Smooth muscle cell (in vitro differentiated cells): ENCODE measurements at regions not wholly inside any gene's neighbourhood (a gene's known extent, or its start where the extent isn't known, plus 50 kb on each side); places are given as distances from the start of the nearest gene placed in this dataset.

Experiments
- DNase-seq: peaks from one replicate; lab custom pipeline; 2025; ENCODE audit not compliant: unreplicated experiment; lab: John Stamatoyannopoulos, UW
- H2AFZ ChIP-seq: fragments of 200-600 bp; sonication (generic); 2 replicates; pipeline ENCODE4 v1.6.0; 2016; ENCODE audit warnings: antibody characterized with exemption, low read depth, mild to moderate bottlenecking
- H3F3A ChIP-seq: fragments of 200-600 bp; sonication (generic); 2 replicates; pipeline ENCODE4 v1.6.0; 2017; ENCODE audit warnings: antibody characterized with exemption, low read depth
- H3K27ac ChIP-seq: fragments of 200-600 bp; sonication (generic); 2 replicates; pipeline ENCODE4 v1.5.1; 2016; ENCODE audit warnings: low read depth, mild to moderate bottlenecking
- H3K27me3 ChIP-seq: fragments of 200-600 bp; sonication (generic); 2 replicates; pipeline ENCODE4 v1.6.1; 2016; ENCODE audit warnings: low read depth, mild to moderate bottlenecking
- H3K36me3 ChIP-seq: fragments of 200-600 bp; sonication (generic); 2 replicates; pipeline ENCODE4 v1.5.1; 2016; ENCODE audit warnings: low read depth
- H3K4me1 ChIP-seq: fragments of 200-600 bp; sonication (generic); 2 replicates; pipeline ENCODE4 v1.5.1; 2016; ENCODE audit warnings: low read depth
- H3K4me2 ChIP-seq: fragments of 200-600 bp; sonication (generic); 2 replicates; pipeline ENCODE4 v1.6.0; 2016; ENCODE audit warnings: mild to moderate bottlenecking
- H3K4me3 ChIP-seq: fragments of 200-600 bp; sonication (generic); 2 replicates; pipeline ENCODE4 v1.5.1; 2016; ENCODE audit warnings: mild to moderate bottlenecking
- H3K79me2 ChIP-seq: fragments of 200-600 bp; sonication (generic); 2 replicates; pipeline ENCODE4 v1.6.0; 2016; ENCODE audit warnings: low read depth, mild to moderate bottlenecking
- H3K9ac ChIP-seq: fragments of 200-600 bp; sonication (generic); 2 replicates; pipeline ENCODE4 v1.6.0; 2016; ENCODE audit warnings: low read depth
- H3K9me3 ChIP-seq: fragments of 200-600 bp; sonication (generic); replicated peaks from 2 replicates; pipeline ENCODE4 v1.5.1; 2016; ENCODE audit warnings: low read depth
- H4K20me1 ChIP-seq: fragments of 200-600 bp; sonication (generic); 2 replicates; pipeline ENCODE4 v1.6.0; 2016; ENCODE audit warnings: low read depth
- WGBS: methylation state at CpG from one replicate; pipeline ENCODE4 v1.1.7; 2016; ENCODE audit warnings: low lambda C conversion rate; 5-methylcytosine and 5-hydroxymethylcytosine counted together
- TF ChIP-seq, protein P1 (sequence below): fragments of 200-600 bp; sonication (generic); IDR thresholded peaks from 2 replicates; pipeline ENCODE4 v1.5.1; 2017; ENCODE audit warnings: borderline replicate concordance, mild to moderate bottlenecking, antibody characterized with exemption; ENCODE audit not compliant: insufficient read depth, poor library complexity, severe bottlenecking

DNA sequence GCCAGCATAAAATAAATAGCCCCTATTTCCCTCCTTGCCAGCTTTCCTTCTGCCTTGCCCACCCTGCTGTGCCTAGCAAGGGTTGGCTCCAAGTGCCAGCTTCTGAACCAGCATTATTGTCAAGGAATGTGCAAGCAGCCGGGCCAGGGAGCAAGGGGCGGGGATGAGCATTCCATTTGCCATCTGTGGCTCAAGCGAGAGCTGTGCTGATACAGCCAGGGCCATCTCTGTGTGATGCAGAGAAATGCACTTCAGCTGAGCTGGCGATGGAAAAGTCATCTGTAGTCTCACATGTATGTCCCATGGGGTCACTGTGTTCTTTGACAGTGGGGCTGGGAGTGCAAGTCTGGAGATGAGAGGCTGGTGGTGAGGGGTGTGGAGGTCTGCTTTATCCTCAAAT is 137.3 kb downstream of the SUDS3 start:
- Histone ChIP-seq H3K36me3 (no peaks in the 10 kb centered on the region), H3K4me3 (no peak overlapping the region), H3K9me3 (no peaks in the 10 kb centered on the region), H2AFZ (no peak overlapping the region), H3K4me1 (no peaks in the 10 kb centered on the region), H3K27ac (no peak overlapping the region), H4K20me1 (no peaks in the 10 kb centered on the region), H3K9ac (no peak overlapping the region), H3F3A (no peaks in the 10 kb centered on the region), H3K79me2 (no peaks in the 10 kb centered on the region), H3K4me2 (no peak overlapping the region), H3K27me3 (no peaks in the 10 kb centered on the region)
- WGBS = 75% methylated on average over 4 of the region's 4 CpGs
- DNase-seq = no peak
- TF ChIP-seq, protein P1, sequence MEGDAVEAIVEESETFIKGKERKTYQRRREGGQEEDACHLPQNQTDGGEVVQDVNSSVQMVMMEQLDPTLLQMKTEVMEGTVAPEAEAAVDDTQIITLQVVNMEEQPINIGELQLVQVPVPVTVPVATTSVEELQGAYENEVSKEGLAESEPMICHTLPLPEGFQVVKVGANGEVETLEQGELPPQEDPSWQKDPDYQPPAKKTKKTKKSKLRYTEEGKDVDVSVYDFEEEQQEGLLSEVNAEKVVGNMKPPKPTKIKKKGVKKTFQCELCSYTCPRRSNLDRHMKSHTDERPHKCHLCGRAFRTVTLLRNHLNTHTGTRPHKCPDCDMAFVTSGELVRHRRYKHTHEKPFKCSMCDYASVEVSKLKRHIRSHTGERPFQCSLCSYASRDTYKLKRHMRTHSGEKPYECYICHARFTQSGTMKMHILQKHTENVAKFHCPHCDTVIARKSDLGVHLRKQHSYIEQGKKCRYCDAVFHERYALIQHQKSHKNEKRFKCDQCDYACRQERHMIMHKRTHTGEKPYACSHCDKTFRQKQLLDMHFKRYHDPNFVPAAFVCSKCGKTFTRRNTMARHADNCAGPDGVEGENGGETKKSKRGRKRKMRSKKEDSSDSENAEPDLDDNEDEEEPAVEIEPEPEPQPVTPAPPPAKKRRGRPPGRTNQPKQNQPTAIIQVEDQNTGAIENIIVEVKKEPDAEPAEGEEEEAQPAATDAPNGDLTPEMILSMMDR = no peak

DNA sequence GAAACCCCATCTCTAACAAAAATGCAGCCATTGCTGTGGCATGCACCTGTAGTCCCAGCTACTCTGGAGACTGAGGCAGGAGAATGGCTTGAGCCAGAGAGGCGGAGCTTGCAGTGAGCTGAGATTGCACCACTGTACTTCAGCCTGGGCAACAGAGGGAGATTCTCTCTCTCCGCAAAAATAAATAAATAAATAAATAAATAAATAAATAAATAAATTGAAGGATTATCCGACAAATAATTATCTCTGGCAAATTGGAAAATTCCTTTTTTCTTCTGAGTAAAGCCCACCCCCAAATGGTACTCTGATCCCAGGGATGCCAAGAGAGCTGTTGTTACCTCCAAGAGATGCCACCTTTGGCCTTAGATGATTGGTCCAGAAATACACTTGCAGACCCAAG is 137.9 kb downstream of the SUDS3 start:
- Histone ChIP-seq H3K9me3 (no peaks in the 10 kb centered on the region), H4K20me1 (no peaks in the 10 kb centered on the region), H3K4me1 (no peaks in the 10 kb centered on the region), H3K9ac (no peak overlapping the region), H3K79me2 (no peaks in the 10 kb centered on the region), H3K27me3 (no peaks in the 10 kb centered on the region), H3K36me3 (no peaks in the 10 kb centered on the region), H3K4me2 (no peak overlapping the region), H2AFZ (no peak overlapping the region), H3K27ac (no peak overlapping the region), H3F3A (no peaks in the 10 kb centered on the region), H3K4me3 (no peak overlapping the region)
- TF ChIP-seq, protein P1 = no peak
- WGBS = 96% methylated on average over 3 of the region's 3 CpGs
- no peak for DNase-seq

DNA sequence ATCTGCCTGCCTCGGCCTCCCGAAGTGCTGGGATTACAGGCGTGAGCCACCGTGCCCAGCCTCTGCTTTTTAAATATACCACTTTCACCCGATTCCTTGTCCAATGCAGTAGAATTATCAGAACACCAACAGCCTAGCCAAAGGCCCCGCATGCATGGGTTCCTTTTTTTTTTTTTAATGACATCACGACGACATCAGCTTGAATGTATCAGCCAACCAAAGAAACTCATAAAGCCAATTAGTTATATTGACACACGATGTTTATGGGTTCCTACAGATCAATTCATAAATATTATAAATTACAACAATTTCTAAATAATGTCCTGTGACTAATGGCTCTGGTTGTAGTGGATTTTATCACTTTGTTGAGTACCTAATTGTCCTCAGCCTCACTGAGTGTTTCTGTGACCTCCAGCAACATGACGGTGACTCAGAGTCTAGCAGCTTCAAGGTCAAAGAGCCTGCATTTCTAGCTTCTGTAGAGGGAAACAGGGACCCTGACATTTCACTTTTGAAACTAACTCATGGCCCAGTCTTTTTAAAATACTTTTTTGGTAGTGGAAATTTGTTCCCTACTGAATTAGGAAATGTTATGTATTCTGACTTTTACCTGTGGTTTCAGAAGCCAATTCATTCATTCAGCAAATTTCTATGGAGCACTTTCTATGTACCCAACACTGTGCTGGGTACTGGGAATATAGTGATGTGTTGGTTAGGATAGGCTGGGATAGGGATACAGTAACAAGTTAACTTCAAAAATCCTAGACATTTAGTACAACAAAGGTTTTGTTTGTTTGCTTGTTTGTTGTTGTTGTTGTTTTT is 144.1 kb downstream of the SUDS3 start:
- Histone ChIP-seq H3K4me2 (no peak overlapping the region), H3K27ac (no peak overlapping the region), H3K36me3 (no peaks in the 10 kb centered on the region), H3K9me3 (no peaks in the 10 kb centered on the region), H3K9ac (no peak overlapping the region), H4K20me1 (no peaks in the 10 kb centered on the region), H3K79me2 (no peaks in the 10 kb centered on the region), H2AFZ (no peak overlapping the region), H3F3A (no peaks in the 10 kb centered on the region), H3K27me3 (no peaks in the 10 kb centered on the region), H3K4me3 (no peak overlapping the region), H3K4me1 (no peaks in the 10 kb centered on the region)
- WGBS = 83% methylated on average over 10 of the region's 10 CpGs
- no peak for DNase-seq
- TF ChIP-seq, protein P1 = no peak

DNA sequence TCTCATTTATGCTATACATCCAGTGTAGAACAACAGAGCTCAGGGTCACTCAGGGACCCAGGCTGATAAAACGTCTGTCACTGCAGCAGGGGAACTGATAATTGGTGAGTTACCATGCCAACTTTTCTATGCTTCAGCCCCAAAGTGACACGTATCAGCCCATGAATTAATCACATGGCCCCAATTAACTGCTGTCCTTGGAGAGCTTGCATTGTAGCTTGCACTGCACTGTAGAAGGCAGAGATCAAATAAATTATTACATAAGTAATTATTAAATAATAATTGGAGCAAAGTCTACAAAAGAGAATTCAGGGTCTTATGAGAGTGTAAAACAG is 144.6 kb downstream of the SUDS3 start:
- H3K27me3 ChIP-seq = no peaks in the 10 kb centered on the region
- TF ChIP-seq, protein P1 = no peak

More for the DNA sequence above, 144.6 kb downstream of the SUDS3 start:
- Histone ChIP-seq H3K4me1 (no peaks in the 10 kb centered on the region), H2AFZ (no peak overlapping the region), H3K9me3 (no peaks in the 10 kb centered on the region), H3K4me3 (no peak overlapping the region), H3K79me2 (no peaks in the 10 kb centered on the region), H3K4me2 (no peak overlapping the region), H3K27ac (no peak overlapping the region), H3F3A (no peaks in the 10 kb centered on the region), H3K9ac (no peak overlapping the region), H4K20me1 (no peaks in the 10 kb centered on the region), H3K36me3 (no peaks in the 10 kb centered on the region)
- 69% methylated on average over 2 of the region's 2 CpGs for WGBS
- DNase-seq = no peak
